ENCODE measurements at regions not wholly inside any gene's neighbourhood (a gene's known extent, or its start where the extent isn't known, plus 50 kb on each side); places are given as distances from the start of the nearest gene placed in this dataset.

DNA sequence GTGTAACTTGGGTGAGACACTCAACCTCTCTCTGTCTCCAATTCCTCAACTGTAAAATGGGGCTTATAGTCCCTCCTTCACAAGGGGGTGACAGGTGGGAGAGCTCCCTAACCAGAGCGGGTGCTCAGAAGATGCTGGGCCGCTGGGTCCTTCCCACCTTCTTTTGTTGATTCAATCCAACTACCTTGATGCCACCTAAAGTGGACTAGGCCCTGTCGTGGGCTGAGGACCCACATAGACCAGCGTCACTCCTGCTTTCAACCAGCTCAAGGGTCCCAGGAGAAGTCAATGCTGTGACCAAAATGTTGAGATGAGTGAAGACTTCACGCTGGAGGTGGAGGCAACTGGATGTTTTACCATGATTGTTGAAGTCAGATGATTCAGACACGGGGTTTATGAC lies 72.7 kb upstream of the WNT11 start:
- no peak overlapping the region for H3K4me2 ChIP-seq (ENCODE audit: low read length)
- WGBS (ENCODE audit: extremely low coverage, insufficient coverage, low lambda C conversion rate) = no CpG with 5 or more reads among the region's 6 CpGs
- no peaks in the 10 kb centered on the region for H3K79me1 ChIP-seq (ENCODE audit: low read length)
- no peak overlapping the region for H2AK5ac ChIP-seq (ENCODE audit: low read length)
- H3K4me1 ChIP-seq (ENCODE audit: control insufficient read depth, low read depth, low read length) = peaks cover 3% of the 10 kb centered on the region
- H3K27ac ChIP-seq (ENCODE audit: low read depth, low read length) = no peak overlapping the region
- H3K27me3 ChIP-seq (ENCODE audit: insufficient read depth, low read length, poor library complexity) = no peaks in the 10 kb centered on the region
- no peaks in the 10 kb centered on the region for H3K36me3 ChIP-seq (ENCODE audit: control insufficient read depth, insufficient read depth, low read length)
- no peak overlapping the region for H3K9ac ChIP-seq (ENCODE audit: low read length)
- no peak overlapping the region for H4K5ac ChIP-seq (ENCODE audit: low read length)
- no peak overlapping the region for H3K56ac ChIP-seq (ENCODE audit: low read length)
- no peak overlapping the region for H3K18ac ChIP-seq (ENCODE audit: low read length)
- no peak overlapping the region for H2BK5ac ChIP-seq (ENCODE audit: low read length)
- no peak for DNase-seq
- H4K8ac ChIP-seq (ENCODE audit: low read depth, low read length) = no peak overlapping the region
- no peak overlapping the region for H3K4me3 ChIP-seq (ENCODE audit: low read length)
- no peak overlapping the region for H3K4ac ChIP-seq (ENCODE audit: low read depth, low read length)
- H2BK15ac ChIP-seq (replicated peaks; ENCODE audit: low read depth) = no peak overlapping the region
- no peak overlapping the region for H3K23ac ChIP-seq (ENCODE audit: low read length)
- H2BK120ac ChIP-seq (ENCODE audit: low read depth, low read length) = no peak overlapping the region
- H3K79me2 ChIP-seq (ENCODE audit: control insufficient read depth, insufficient read depth, low read length) = no peaks in the 10 kb centered on the region

DNA sequence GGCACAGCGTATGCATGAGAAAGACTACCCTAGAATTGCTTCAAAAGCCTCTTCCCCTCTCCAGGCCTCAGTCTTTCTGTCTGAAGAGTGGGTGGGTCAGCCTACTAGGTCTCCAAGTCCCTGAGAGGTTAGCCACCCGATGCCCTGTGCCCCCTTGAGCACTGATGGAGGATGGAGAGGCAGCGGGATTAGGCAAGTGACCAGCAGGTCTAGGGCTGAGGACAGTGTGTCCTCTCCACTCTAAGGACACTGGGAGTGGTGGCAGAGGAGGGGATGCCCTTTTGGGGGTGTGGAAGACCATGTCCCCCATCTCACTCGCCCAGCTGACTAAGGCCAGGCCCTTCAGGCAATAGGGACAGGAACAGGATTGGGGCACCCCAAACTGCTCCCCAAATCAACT lies 72.2 kb upstream of the WNT11 start:
- no peak overlapping the region for H3K4me3 ChIP-seq (ENCODE audit: low read length)
- no peak for DNase-seq
- no peak overlapping the region for H3K27ac ChIP-seq (ENCODE audit: low read depth, low read length)
- no peaks in the 10 kb centered on the region for H3K79me2 ChIP-seq (ENCODE audit: control insufficient read depth, insufficient read depth, low read length)
- H3K9ac ChIP-seq (ENCODE audit: low read length) = no peak overlapping the region
- no peaks in the 10 kb centered on the region for H3K36me3 ChIP-seq (ENCODE audit: control insufficient read depth, insufficient read depth, low read length)
- no peak overlapping the region for H2AK5ac ChIP-seq (ENCODE audit: low read length)
- no peak overlapping the region for H2BK120ac ChIP-seq (ENCODE audit: low read depth, low read length)
- H3K27me3 ChIP-seq (ENCODE audit: insufficient read depth, low read length, poor library complexity) = no peaks in the 10 kb centered on the region
- H3K18ac ChIP-seq (ENCODE audit: low read length) = no peak overlapping the region
- H2BK5ac ChIP-seq (ENCODE audit: low read length) = no peak overlapping the region
- H4K8ac ChIP-seq (ENCODE audit: low read depth, low read length) = no peak overlapping the region
- H3K56ac ChIP-seq (ENCODE audit: low read length) = no peak overlapping the region
- no peaks in the 10 kb centered on the region for H3K4me1 ChIP-seq (ENCODE audit: control insufficient read depth, low read depth, low read length)
- WGBS (ENCODE audit: extremely low coverage, insufficient coverage, low lambda C conversion rate) = no CpG with 5 or more reads among the region's 4 CpGs
- no peaks in the 10 kb centered on the region for H3K79me1 ChIP-seq (ENCODE audit: low read length)
- H3K23ac ChIP-seq (ENCODE audit: low read length) = no peak overlapping the region
- no peak overlapping the region for H3K4ac ChIP-seq (ENCODE audit: low read depth, low read length)
- no peak overlapping the region for H3K4me2 ChIP-seq (ENCODE audit: low read length)
- H2BK15ac ChIP-seq (replicated peaks; ENCODE audit: low read depth) = no peak overlapping the region
- no peak overlapping the region for H4K5ac ChIP-seq (ENCODE audit: low read length)

GRCh38 chr11:76277298-76278175 lies 71.2 kb upstream of the WNT11 start:
- Histone ChIP-seq H3K4me1 (ENCODE audit: control insufficient read depth, low read depth, low read length) (no peaks in the 10 kb centered on the region), H2BK120ac (ENCODE audit: low read depth, low read length) (no peak overlapping the region), H3K18ac (ENCODE audit: low read length) (no peak overlapping the region), H3K79me2 (ENCODE audit: control insufficient read depth, insufficient read depth, low read length) (no peaks in the 10 kb centered on the region), H3K79me1 (ENCODE audit: low read length) (no peaks in the 10 kb centered on the region), H3K4ac (ENCODE audit: low read depth, low read length) (no peak overlapping the region), H2BK15ac (replicated peaks; ENCODE audit: low read depth) (no peak overlapping the region), H3K36me3 (ENCODE audit: control insufficient read depth, insufficient read depth, low read length) (no peaks in the 10 kb centered on the region), H3K4me3 (ENCODE audit: low read length) (no peak overlapping the region), H2AK5ac (ENCODE audit: low read length) (no peak overlapping the region), H3K4me2 (ENCODE audit: low read length) (no peak overlapping the region), H3K23ac (ENCODE audit: low read length) (no peak overlapping the region), H2BK5ac (ENCODE audit: low read length) (no peak overlapping the region), H3K27me3 (ENCODE audit: insufficient read depth, low read length, poor library complexity) (no peaks in the 10 kb centered on the region), H4K8ac (ENCODE audit: low read depth, low read length) (no peak overlapping the region), H4K5ac (ENCODE audit: low read length) (no peak overlapping the region), H3K27ac (ENCODE audit: low read depth, low read length) (no peak overlapping the region), H3K56ac (ENCODE audit: low read length) (no peak overlapping the region), H3K9ac (ENCODE audit: low read length) (no peak overlapping the region)
- no CpG with 5 or more reads among the region's 25 CpGs for WGBS (ENCODE audit: extremely low coverage, insufficient coverage, low lambda C conversion rate)
- no peak for DNase-seq

DNA sequence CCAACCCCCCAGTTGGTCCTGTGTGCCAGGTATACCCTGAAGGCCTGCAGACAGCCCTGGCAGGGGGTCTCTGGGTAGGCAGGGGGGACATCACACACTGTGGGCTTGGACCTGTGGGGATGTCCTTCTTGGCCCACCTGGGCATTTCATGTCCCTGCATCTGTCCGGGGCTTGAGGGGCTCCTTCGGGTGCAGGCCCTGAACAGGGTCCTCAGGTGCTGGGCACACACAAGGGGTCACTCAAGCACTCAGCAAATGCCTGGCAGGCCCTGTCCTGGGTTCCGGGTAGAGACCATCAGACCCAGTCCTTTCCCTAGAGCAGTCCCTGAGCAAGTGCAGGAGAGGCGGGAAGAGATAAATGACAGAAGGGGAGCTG lies 70.5 kb upstream of the WNT11 start:
- no peaks in the 10 kb centered on the region for H3K36me3 ChIP-seq (ENCODE audit: control insufficient read depth, insufficient read depth, low read length)
- H3K4me3 ChIP-seq (ENCODE audit: low read length) = no peak overlapping the region
- no peak overlapping the region for H4K8ac ChIP-seq (ENCODE audit: low read depth, low read length)
- H2AK5ac ChIP-seq (ENCODE audit: low read length) = no peak overlapping the region
- H3K27me3 ChIP-seq (ENCODE audit: insufficient read depth, low read length, poor library complexity) = no peaks in the 10 kb centered on the region
- no peaks in the 10 kb centered on the region for H3K4me1 ChIP-seq (ENCODE audit: control insufficient read depth, low read depth, low read length)
- WGBS (ENCODE audit: extremely low coverage, insufficient coverage, low lambda C conversion rate) = no CpG with 5 or more reads among the region's 4 CpGs
- no peak overlapping the region for H2BK15ac ChIP-seq (replicated peaks; ENCODE audit: low read depth)
- no peak overlapping the region for H3K18ac ChIP-seq (ENCODE audit: low read length)
- H3K56ac ChIP-seq (ENCODE audit: low read length) = no peak overlapping the region
- no peak overlapping the region for H3K9ac ChIP-seq (ENCODE audit: low read length)
- H3K4me2 ChIP-seq (ENCODE audit: low read length) = no peak overlapping the region
- DNase-seq = no peak
- H2BK120ac ChIP-seq (ENCODE audit: low read depth, low read length) = no peak overlapping the region
- H4K5ac ChIP-seq (ENCODE audit: low read length) = no peak overlapping the region
- no peaks in the 10 kb centered on the region for H3K79me1 ChIP-seq (ENCODE audit: low read length)
- H3K23ac ChIP-seq (ENCODE audit: low read length) = no peak overlapping the region
- no peak overlapping the region for H3K27ac ChIP-seq (ENCODE audit: low read depth, low read length)
- H3K79me2 ChIP-seq (ENCODE audit: control insufficient read depth, insufficient read depth, low read length) = no peaks in the 10 kb centered on the region
- H2BK5ac ChIP-seq (ENCODE audit: low read length) = no peak overlapping the region
- H3K4ac ChIP-seq (ENCODE audit: low read depth, low read length) = no peak overlapping the region

GRCh38 chr11:76276046-76276780 lies 69.9 kb upstream of the WNT11 start:
- Histone ChIP-seq H3K27me3 (ENCODE audit: insufficient read depth, low read length, poor library complexity) (no peaks in the 10 kb centered on the region), H2BK120ac (ENCODE audit: low read depth, low read length) (no peak overlapping the region), H3K4me1 (ENCODE audit: control insufficient read depth, low read depth, low read length) (no peaks in the 10 kb centered on the region), H2BK15ac (replicated peaks; ENCODE audit: low read depth) (no peak overlapping the region), H4K8ac (ENCODE audit: low read depth, low read length) (no peak overlapping the region), H3K23ac (ENCODE audit: low read length) (no peak overlapping the region), H3K56ac (ENCODE audit: low read length) (no peak overlapping the region), H2AK5ac (ENCODE audit: low read length) (no peak overlapping the region), H4K5ac (ENCODE audit: low read length) (no peak overlapping the region), H3K79me1 (ENCODE audit: low read length) (no peaks in the 10 kb centered on the region), H3K18ac (ENCODE audit: low read length) (no peak overlapping the region), H3K4me3 (ENCODE audit: low read length) (no peak overlapping the region), H3K27ac (ENCODE audit: low read depth, low read length) (no peak overlapping the region), H2BK5ac (ENCODE audit: low read length) (no peak overlapping the region), H3K79me2 (ENCODE audit: control insufficient read depth, insufficient read depth, low read length) (no peaks in the 10 kb centered on the region), H3K36me3 (ENCODE audit: control insufficient read depth, insufficient read depth, low read length) (no peaks in the 10 kb centered on the region), H3K4me2 (ENCODE audit: low read length) (no peak overlapping the region), H3K4ac (ENCODE audit: low read depth, low read length) (no peak overlapping the region), H3K9ac (ENCODE audit: low read length) (no peak overlapping the region)
- no peak for DNase-seq
- WGBS (ENCODE audit: extremely low coverage, insufficient coverage, low lambda C conversion rate) = no CpG with 5 or more reads among the region's 9 CpGs
